ENCODE measurements at regions not wholly inside any gene's neighbourhood (a gene's known extent, or its start where the extent isn't known, plus 50 kb on each side); places are given as distances from the start of the nearest gene placed in this dataset.
"Not testable (repeated sequence)": the region's sequence is repeated elsewhere in the genome, so short reads cannot be mapped to it uniquely, and the experiment has no call there.

- DNase-seq: no peak
These were observed 56.7 kb upstream of the LRFN5 start for GRCh38 chr14:41549821-41550607.

GRCh38 chr14:41549282-41549681 lies 57.4 kb upstream of the LRFN5 start:
- no peak for DNase-seq

DNA sequence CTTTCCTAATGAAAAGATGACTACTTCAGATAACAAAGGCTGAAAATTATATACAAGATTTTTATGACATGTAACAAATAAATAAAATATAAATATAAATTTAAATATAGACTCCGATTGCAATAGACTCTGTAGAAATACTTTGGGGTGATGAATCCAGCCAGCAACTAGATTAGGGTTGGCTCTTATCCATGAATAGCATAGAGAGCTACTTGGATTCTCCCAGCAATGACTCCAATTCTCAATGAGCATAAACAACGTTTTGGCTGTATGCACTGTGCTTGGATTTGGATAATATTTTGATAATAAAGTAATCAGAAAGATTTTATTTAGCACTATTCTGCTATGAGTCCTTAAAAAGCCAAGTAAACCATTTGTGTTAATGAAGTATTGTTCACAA lies 58.0 kb upstream of the LRFN5 start:
- DNase-seq: no peak

DNA sequence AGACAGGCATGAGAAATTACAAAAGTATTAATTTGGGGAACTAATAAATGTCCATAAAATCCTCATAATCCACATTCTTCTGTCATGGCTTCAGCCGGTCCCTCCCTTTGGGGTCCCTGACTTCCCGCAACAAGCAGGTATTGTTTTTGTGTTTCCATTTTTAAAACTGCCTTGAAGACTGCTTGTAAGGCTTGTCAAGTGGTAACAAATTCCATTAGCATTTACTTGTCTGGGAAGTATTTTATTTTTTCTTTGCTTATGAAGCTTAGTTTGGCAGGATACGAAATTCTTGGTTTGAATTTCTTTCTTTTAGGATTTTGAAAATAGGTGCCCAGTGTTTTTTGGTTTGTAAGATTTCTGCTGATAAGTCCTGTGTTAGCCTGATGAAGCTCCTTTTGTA lies 65.3 kb upstream of the LRFN5 start:
- DNase-seq: no peak

DNA sequence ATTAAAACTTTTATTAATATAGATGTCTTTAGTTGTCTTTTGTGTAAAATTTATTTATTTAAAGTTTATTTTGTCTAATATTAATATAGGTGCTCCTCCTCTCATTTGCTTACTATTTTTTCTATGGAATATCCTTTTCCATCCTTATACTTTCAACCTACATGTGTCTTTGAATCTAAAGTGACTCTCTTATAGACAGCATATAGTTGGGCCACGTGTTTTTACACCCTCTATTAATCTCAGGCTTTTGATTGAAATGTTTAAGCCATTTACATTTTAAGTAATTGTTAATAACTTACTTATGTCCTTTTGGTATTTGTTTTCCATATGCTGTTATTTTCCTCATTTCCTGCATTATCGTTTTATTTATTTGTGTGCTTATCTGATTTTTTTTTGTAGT lies 74.4 kb upstream of the LRFN5 start:
- DNase-seq: no peak

- DNase-seq: no peak
These were observed 84.8 kb upstream of the LRFN5 start for GRCh38 chr14:41521891-41522290.

DNA sequence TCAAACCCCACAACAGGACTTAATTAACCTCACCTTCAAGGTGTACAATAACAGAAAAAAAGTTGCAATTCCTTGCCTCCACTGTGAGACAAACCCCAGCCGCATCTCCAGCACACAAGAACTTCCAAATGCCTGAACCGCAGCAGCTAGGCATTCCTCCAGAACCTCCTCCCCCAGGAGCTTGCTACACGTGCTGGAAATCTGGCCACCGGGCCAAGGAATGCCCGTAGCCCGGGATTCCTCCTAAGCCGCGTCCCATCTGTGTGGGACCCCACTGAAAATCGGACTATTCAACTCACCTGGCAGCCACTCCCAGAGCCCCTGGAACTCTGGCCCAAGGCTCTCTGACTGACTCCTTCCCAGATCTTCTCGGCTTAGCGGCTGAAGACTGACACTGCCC lies 88.6 kb upstream of the LRFN5 start:
- DNase-seq: not testable (repeated sequence)

- DNase-seq: no peak
These were observed 100.1 kb upstream of the LRFN5 start for GRCh38 chr14:41506552-41506951.

GRCh38 chr14:41505491-41505890 lies 101.2 kb upstream of the LRFN5 start:
- DNase-seq: no peak

GRCh38 chr14:41498959-41499358 lies 107.7 kb upstream of the LRFN5 start:
- DNase-seq: no peak

DNA sequence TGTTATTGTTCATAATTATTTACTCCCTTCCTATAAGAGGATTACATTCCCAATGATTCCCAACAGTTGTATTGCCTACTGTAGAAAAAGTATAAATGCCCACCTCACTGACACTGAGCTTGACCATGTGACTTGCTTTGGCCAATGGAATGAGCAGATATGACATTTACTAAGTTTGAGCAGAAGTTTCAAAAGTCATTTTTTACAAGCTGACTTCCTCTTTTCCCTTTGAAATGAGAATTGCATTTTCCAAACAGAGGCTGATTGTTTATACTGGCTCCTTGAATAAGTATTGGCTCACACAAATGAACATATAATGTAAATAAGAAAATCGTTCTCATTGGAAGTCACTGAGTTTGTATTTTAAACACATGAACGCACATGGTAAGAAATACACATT lies 116.4 kb upstream of the LRFN5 start:
- DNase-seq: no peak

- no peak for DNase-seq
These were observed 117.2 kb upstream of the LRFN5 start for GRCh38 chr14:41489315-41489972.

DNA sequence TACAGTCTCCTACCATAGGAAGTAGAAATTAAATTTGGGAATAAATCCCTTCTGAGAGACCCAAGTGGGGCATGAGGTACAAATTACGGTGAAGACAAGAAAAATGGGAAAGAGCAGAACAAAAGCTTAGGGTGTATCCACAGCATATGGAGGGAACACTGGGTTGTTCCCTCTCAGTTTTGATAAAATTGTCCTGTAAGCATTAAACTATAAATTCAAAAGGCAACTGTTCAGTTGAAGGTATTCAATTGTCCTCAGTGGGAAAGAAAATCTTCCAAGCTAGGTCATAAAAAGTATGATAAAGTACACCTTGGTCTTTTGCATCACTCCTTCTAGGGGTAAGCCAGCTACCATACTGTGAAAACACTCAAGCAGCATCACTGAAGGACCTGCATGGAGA lies 118.3 kb upstream of the LRFN5 start:
- no peak for DNase-seq

DNA sequence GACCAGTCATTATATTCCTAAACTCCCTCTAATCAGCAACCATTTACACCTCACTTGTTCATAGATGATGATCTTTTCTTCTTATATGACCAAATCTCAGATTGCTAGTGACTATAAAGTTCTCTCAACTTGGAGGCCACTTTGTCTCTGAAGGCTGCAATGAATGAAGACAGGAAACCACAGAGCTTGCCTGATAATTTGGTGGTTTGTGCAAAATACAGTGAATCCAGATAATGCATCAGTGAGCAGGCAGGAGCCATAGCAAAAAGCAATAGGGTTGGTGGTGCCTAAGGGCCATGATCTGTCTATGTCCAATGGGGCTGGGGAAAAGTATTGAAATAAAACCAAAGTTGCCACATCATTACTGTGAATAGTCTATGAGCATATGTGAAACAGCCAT lies 123.8 kb upstream of the LRFN5 start:
- DNase-seq: peak in 1 of 5 experiments; percentile 51

- no peak for DNase-seq
These were observed 130.2 kb upstream of the LRFN5 start for GRCh38 chr14:41476526-41476925.

- no peak for DNase-seq
These were observed 145.3 kb upstream of the LRFN5 start for GRCh38 chr14:41461380-41461779.

DNA sequence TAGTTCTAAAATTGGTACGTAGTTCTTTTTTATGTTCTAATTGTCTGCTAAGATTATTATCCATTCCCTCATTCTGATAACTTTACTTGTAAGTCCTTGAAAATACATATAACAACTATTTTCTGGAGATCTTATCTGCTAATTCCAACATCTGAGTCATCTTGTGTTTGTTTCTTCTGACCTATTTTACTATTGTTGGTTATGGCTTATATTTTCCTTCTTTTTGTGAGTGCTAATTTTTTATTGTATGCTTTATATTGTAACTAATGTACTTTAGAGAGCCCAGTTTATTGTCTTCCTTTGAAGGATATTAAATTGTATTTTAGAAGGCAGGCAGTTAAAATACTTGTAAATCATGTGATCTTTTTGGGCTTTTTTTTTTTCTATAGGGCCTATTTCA lies 149.3 kb upstream of the LRFN5 start:
- DNase-seq: no peak

DNA sequence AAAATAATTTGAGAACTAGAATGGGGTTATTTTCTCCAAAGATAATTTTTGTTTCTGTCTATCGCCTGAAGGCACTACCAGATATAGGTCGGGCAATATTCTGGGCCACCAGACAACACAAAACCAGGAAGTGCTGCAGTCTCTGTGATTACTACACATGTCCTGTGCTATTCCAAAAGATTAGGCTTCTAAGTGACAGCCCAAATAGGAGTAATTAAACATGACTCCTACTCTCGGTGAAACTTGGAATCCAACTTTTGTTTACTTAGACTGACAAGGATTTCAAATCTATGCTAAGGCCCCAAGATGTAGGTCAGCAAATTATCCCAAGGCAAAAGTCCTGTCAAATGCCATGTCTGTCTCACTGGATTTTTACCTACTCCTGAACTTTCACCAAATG lies 157.6 kb upstream of the LRFN5 start:
- DNase-seq: no peak

GRCh38 chr14:41446008-41446407 lies 160.7 kb upstream of the LRFN5 start:
- DNase-seq: no peak

DNA sequence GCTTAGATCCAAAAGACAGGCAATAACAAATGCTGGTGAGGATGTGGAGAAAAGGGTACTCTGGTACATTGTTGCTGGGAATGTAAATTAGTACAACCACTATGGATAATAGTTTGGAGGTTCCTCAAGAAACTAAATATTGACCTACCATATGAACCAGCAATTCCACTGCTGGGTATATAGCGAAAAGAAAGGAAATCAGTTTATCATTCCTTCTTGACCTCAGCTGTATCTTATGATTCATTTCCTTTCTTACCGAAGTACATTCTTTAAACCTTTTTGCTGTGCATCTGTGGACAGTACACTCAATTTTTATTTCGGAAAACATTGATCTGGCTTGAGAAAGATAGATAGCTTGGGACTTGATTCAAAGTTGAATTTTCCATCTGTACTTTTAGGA lies 183.2 kb upstream of the LRFN5 start:
- no peak for DNase-seq

DNA sequence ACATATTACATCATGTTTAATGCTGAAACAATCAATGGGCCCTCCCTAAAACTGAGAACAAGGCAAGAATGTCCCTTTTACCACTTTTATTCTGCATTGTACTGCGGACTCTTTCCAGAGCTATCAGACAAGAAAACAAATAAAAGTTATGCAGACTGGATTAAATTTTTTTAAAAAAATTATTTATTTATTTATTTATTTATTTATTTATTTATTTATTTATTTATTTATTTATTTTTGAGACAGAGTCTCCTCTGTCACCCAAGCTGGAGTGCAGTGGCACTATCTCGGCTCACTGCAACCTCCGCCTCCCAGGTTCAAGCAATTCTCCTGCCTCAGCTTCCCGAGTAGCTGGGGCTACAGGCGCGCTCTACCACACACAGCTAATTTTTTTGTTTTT lies 185.4 kb upstream of the LRFN5 start:
- not testable (repeated sequence) for DNase-seq

DNA sequence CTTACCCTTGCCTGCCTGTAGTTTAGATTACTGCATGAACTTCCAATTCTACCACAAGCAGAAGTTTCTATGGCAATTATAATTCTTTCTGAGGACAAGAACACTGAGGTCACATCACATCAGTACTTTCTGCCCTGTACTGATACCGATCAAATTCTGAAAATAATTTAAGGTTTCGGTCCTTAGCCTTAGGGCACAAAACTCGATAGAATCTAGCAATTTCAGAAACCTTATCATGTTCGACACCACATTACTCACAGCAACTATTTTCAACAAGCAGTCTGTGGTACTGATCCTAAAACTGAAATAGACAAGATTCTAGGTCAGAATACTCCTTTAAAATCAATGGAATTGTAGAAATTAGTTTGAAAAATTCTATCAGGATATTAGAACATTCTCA lies 187.0 kb upstream of the LRFN5 start:
- no peak for DNase-seq

DNA sequence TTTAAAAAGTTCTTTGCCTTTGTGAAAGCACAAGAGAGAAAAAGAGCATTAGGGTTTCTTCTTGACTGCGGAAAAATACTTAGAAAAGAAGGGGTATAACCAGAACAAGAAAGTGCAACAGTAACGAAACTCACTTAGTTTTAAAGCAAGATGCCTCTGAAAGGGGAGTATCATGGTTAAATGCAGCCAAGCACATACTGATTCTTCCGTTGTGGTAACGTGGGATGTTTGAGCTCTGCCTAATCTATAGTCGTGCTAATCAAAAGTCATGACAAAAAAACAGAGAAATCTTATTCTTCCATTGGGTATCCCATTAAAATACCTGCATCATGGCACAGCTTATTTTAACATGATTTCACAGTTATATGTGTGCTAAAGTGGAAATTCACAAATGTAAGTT lies 187.8 kb upstream of the LRFN5 start:
- no peak for DNase-seq

DNA sequence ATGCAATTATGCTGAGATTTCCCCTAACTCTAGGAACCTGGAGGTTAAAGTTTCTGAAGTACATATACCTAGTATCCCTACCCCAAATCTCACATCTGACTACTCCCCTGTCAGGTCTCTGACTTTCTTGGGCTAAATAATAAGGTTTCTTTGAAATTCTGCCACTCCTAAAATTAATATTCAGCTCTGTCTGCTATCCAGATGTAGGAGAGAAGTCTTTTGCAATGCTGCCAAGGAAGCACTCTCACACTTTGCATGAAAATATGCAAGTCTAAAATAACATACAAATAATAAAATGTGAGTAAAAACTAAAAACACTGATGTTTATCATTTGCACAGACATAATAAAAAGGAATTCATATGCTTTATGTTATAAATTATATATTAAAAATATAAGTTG lies 196.9 kb upstream of the LRFN5 start:
- no peak for DNase-seq

DNA sequence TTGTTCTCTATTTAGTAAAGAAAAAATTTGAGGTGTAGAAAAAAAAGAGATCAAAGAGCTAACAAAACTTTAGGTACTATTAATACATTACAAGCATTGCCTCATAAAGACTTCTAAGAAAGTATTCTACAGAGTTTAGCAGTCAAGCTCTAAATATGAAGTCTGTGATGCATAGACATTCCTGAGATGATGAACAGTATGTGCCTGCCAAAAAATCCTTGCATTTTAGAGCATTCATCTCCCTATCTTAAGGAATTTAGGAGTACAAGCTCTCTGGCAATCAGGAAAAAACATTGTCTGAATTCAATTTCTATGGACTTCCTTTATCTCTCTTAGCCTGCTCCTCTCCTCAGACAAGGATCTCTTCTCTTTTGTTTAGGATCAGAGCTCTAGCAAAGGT lies 202.6 kb upstream of the LRFN5 start:
- DNase-seq: no peak
